GM18519 (cell line): ENCODE measurements at regions not wholly inside any gene's neighbourhood (a gene's known extent, or its start where the extent isn't known, plus 50 kb on each side); places are given as distances from the start of the nearest gene placed in this dataset.
"Not testable (repeated sequence)": the region's sequence is repeated elsewhere in the genome, so short reads cannot be mapped to it uniquely, and the experiment has no call there.

Experiments used
- ATAC-seq: cut with Tn5 transposase; IDR thresholded peaks from one replicate; pipeline ENCODE4 v1.9.1; 2021; ENCODE audit warnings: mild to moderate bottlenecking, moderate library complexity; ENCODE audit not compliant: unreplicated experiment, low FRiP score

- no peak for ATAC-seq
Observed at GRCh38 chr2:175872721-175873120, 129.3 kb downstream of the LNPK start.

- no peak for ATAC-seq
Observed at GRCh38 chr2:175872005-175872348, 130.1 kb downstream of the LNPK start.

GRCh38 chr2:175871331-175872004 lies 130.6 kb downstream of the LNPK start:
- ATAC-seq: no peak

GRCh38 chr2:175865716-175866115 lies 136.4 kb downstream of the LNPK start:
- no peak for ATAC-seq

- ATAC-seq: no peak
Observed at GRCh38 chr2:175864137-175864850, 137.8 kb downstream of the LNPK start.

GRCh38 chr2:175861958-175862357 lies 140.1 kb downstream of the LNPK start:
- no peak for ATAC-seq

GRCh38 chr2:175855794-175856453 lies 146.1 kb downstream of the LNPK start:
- no peak for ATAC-seq

- ATAC-seq: no peak
Observed at GRCh38 chr2:175855236-175855635, 146.8 kb downstream of the LNPK start.

- ATAC-seq: no peak
Observed at GRCh38 chr2:175854665-175855064, 147.4 kb downstream of the LNPK start.

- no peak for ATAC-seq
Observed at GRCh38 chr2:175854129-175854528, 147.9 kb downstream of the LNPK start.

GRCh38 chr2:175853616-175853890 lies 148.5 kb downstream of the LNPK start:
- ATAC-seq: no peak

- no peak for ATAC-seq
Observed at GRCh38 chr2:175852879-175853615, 149.0 kb downstream of the LNPK start.

- no peak for ATAC-seq
Observed at GRCh38 chr2:175847128-175847527, 154.9 kb downstream of the LNPK start.

GRCh38 chr2:175844169-175844568 lies 157.9 kb downstream of the LNPK start:
- ATAC-seq: no peak

- ATAC-seq: no peak
Observed at GRCh38 chr2:175843625-175844024, 158.4 kb downstream of the LNPK start.

GRCh38 chr2:175842996-175843395 lies 159.1 kb downstream of the LNPK start:
- no peak for ATAC-seq

- not testable (repeated sequence) for ATAC-seq
Observed at GRCh38 chr2:175840765-175841164, 161.3 kb downstream of the LNPK start.

GRCh38 chr2:175840256-175840655 lies 161.8 kb downstream of the LNPK start:
- ATAC-seq: no peak

- no peak for ATAC-seq
Observed at GRCh38 chr2:175838979-175839378, 163.1 kb downstream of the LNPK start.

- ATAC-seq: no peak
Observed at GRCh38 chr2:175837046-175837445, 165.0 kb downstream of the LNPK start.

- ATAC-seq: no peak
Observed at GRCh38 chr2:175836361-175836760, 165.7 kb downstream of the LNPK start.
